PC-3 (cell line): ENCODE measurements at regions not wholly inside any gene's neighbourhood (a gene's known extent, or its start where the extent isn't known, plus 50 kb on each side); places are given as distances from the start of the nearest gene placed in this dataset.

Source experiments
- ATAC-seq: fragments of 200-7000 bp; cut with Tn5 transposase; 2 replicates; pipeline ENCODE4 v1.9.1; 2020; ENCODE audit warnings: mild to moderate bottlenecking, moderate library complexity
- BruUV-seq: library from RNA; stranded (reverse); fragments of 400-500 nt; replicated peaks from 2 replicates; lab custom pipeline; 2021; lab: Mats Ljungman, UMichigan
- CTCF ChIA-PET: fragments of 300-600 bp; sonication (Branson Sonifier 250); formaldehyde crosslinking; loops from one replicate; lab custom pipeline; 2022; ENCODE audit warnings: antibody characterized with exemption; lab: Charles Lee
- POLR2A ChIA-PET: fragments of 300-600 bp; sonication (Branson Sonifier 250); formaldehyde crosslinking; loops from one replicate; lab custom pipeline; 2022; ENCODE audit warnings: antibody characterized with exemption; ENCODE audit not compliant: unreplicated experiment; lab: Charles Lee
- DNase-seq: peaks from one replicate; pipeline ENCODE4 v3.0.0-alpha.2; 2015
- H2AFZ ChIP-seq: fragments of 300-600 bp; sonication (generic); 2 replicates; pipeline ENCODE4 v1.6.0; 2016; ENCODE audit warnings: antibody characterized with exemption, low read length
- H3F3A ChIP-seq: fragments of 300-600 bp; sonication (generic); one replicate; pipeline ENCODE4 v1.6.0; 2017; ENCODE audit warnings: antibody characterized with exemption, low read length, control low read depth, mild to moderate bottlenecking; ENCODE audit not compliant: unreplicated experiment
- H3K27ac ChIP-seq: fragments of 300-600 bp; sonication (generic); 2 replicates; pipeline ENCODE4 v1.5.1; 2016; ENCODE audit warnings: mild to moderate bottlenecking, low read length
- H3K27me3 ChIP-seq: fragments of 300-600 bp; sonication (generic); 2 replicates; pipeline ENCODE4 v1.6.1; 2016; ENCODE audit warnings: low read length, mixed read lengths
- H3K36me3 ChIP-seq: fragments of 300-600 bp; sonication (generic); 2 replicates; pipeline ENCODE4 v1.6.1; 2016; ENCODE audit warnings: low read depth, mixed run types, low read length, mixed read lengths
- H3K4me1 ChIP-seq: fragments of 300-600 bp; sonication (generic); 2 replicates; pipeline ENCODE4 v1.5.1; 2016; ENCODE audit warnings: low read length; ENCODE audit not compliant: insufficient read depth
- H3K4me2 ChIP-seq: fragments of 300-600 bp; sonication (generic); 2 replicates; pipeline ENCODE4 v1.6.0; 2016; ENCODE audit warnings: low read length
- H3K4me3 ChIP-seq: fragments of 300-600 bp; sonication (generic); 2 replicates; pipeline ENCODE4 v1.5.1; 2016; ENCODE audit warnings: mild to moderate bottlenecking, low read length, mixed read lengths
- H3K79me2 ChIP-seq: fragments of 300-600 bp; sonication (generic); 2 replicates; pipeline ENCODE4 v1.6.1; 2017; ENCODE audit warnings: low read length, mixed read lengths
- H3K9ac ChIP-seq: fragments of 300-600 bp; sonication (generic); 2 replicates; pipeline ENCODE4 v1.6.0; 2016; ENCODE audit warnings: mild to moderate bottlenecking, low read length
- H3K9me2 ChIP-seq: fragments of 300-600 bp; sonication (generic); replicated peaks from 2 replicates; pipeline ENCODE4 v1.6.1; 2016; ENCODE audit warnings: mixed run types, low read length, mixed read lengths
- H3K9me3 ChIP-seq: fragments of 300-600 bp; sonication (generic); 2 replicates; pipeline ENCODE4 v1.6.1; 2016; ENCODE audit warnings: low read length, mixed read lengths
- H4K20me1 ChIP-seq: fragments of 300-600 bp; sonication (generic); 2 replicates; pipeline ENCODE4 v1.6.1; 2016; ENCODE audit warnings: low read length, mixed read lengths
- CTCF ChIP-seq: fragments of 300-600 bp; sonication (generic); conservative IDR thresholded peaks from 2 replicates; pipeline ENCODE4 v1.5.1; 2017; ENCODE audit warnings: antibody characterized with exemption, low read depth, mild to moderate bottlenecking, low read length
- EZH2 ChIP-seq: fragments of 300-600 bp; sonication (generic); IDR thresholded peaks from one replicate; pipeline ENCODE4 v1.6.1; 2017; ENCODE audit warnings: antibody characterized with exemption, mild to moderate bottlenecking, low read length; ENCODE audit not compliant: unreplicated experiment
- EZH2phosphoT487 ChIP-seq: fragments of 300-600 bp; sonication (generic); IDR thresholded peaks from 2 replicates; pipeline ENCODE4 v1.6.1; 2018; ENCODE audit warnings: mild to moderate bottlenecking, antibody characterized with exemption, low read length, borderline replicate concordance
- intact Hi-C: fragments of 100-400 bp; cut with micrococcal nuclease; formaldehyde crosslinking; loops from 2 replicates; pipeline ENCODE4 v1.9.0; 2023

- DNase-seq = no peak
- Histone ChIP-seq H3K36me3 (no peaks in the 10 kb centered on the region), H3K9ac (no peak overlapping the region), H3K79me2 (no peaks in the 10 kb centered on the region), H3K9me3 (no peaks in the 10 kb centered on the region), H3F3A (no peaks in the 10 kb centered on the region), H3K27ac (no peak overlapping the region), H3K4me3 (no peak overlapping the region), H3K9me2 (no peaks in the 10 kb centered on the region), H3K4me2 (no peak overlapping the region), H3K4me1 (peaks cover 18% of the 10 kb centered on the region), H2AFZ (no peak overlapping the region), H4K20me1 (no peaks in the 10 kb centered on the region), H3K27me3 (no peaks in the 10 kb centered on the region)
- ATAC-seq = no peak
- ChIA-PET CTCF (no interaction called here), POLR2A (no interaction called here)
- intact Hi-C loops = no loop called here
- no peak for TF ChIP-seq EZH2
- no peak for TF ChIP-seq EZH2phosphoT487
- no peak for TF ChIP-seq CTCF
- BruUV-seq = no TSS peak
These were observed 186.0 kb upstream of the PLXNA2 start for GRCh38 chr1:208430220-208430619.

GRCh38 chr1:208431721-208432120 lies 187.5 kb upstream of the PLXNA2 start:
- Histone ChIP-seq H2AFZ (no peak overlapping the region), H3K27ac (no peak overlapping the region), H3K9ac (no peak overlapping the region), H3K4me3 (no peak overlapping the region), H3K9me2 (no peaks in the 10 kb centered on the region), H3K4me2 (peak overlapping the region; percentile 26; the same call in 1 of the 2 replicates), H3K9me3 (no peaks in the 10 kb centered on the region), H3K36me3 (no peaks in the 10 kb centered on the region), H3K79me2 (no peaks in the 10 kb centered on the region), H3K4me1 (peaks cover 18% of the 10 kb centered on the region), H3K27me3 (no peaks in the 10 kb centered on the region), H3F3A (no peaks in the 10 kb centered on the region), H4K20me1 (no peaks in the 10 kb centered on the region)
- DNase-seq (peak; percentile 90), ATAC-seq (peak; percentile 76)
- TF ChIP-seq CTCF (no peak), EZH2 (no peak), EZH2phosphoT487 (no peak)
- intact Hi-C loops = no loop called here
- no TSS peak for BruUV-seq
- ChIA-PET CTCF (no interaction called here), POLR2A (no interaction called here)

- H3K4me2 ChIP-seq = peak overlapping the region; percentile 26; the same call in 1 of the 2 replicates
- POLR2A ChIA-PET = interaction anchor here (0.6 kb wide), 1 partner anchor 198 kb away, joined by 4 read pairs; no protein-coding TSS in a partner anchor
- H2AFZ ChIP-seq = no peak overlapping the region
- no peak overlapping the region for H3K27ac ChIP-seq
- ATAC-seq = no peak
- no peaks in the 10 kb centered on the region for H3K9me3 ChIP-seq
- no peaks in the 10 kb centered on the region for H3K79me2 ChIP-seq
- no peaks in the 10 kb centered on the region for H3K9me2 ChIP-seq
- no peak for DNase-seq
- H3K4me3 ChIP-seq = no peak overlapping the region
- intact Hi-C loops = no loop called here
- TF ChIP-seq CTCF (no peak), EZH2 (no peak), EZH2phosphoT487 (no peak)
- no TSS peak for BruUV-seq
- H3K36me3 ChIP-seq = no peaks in the 10 kb centered on the region
- no peaks in the 10 kb centered on the region for H3K27me3 ChIP-seq
- no peaks in the 10 kb centered on the region for H4K20me1 ChIP-seq
- CTCF ChIA-PET = no interaction called here
- H3K9ac ChIP-seq = no peak overlapping the region
- H3K4me1 ChIP-seq = peaks cover 23% of the 10 kb centered on the region
- no peaks in the 10 kb centered on the region for H3F3A ChIP-seq
These were observed 188.2 kb upstream of the PLXNA2 start for GRCh38 chr1:208432346-208432745.
